AG20443 (cell line): ENCODE measurements at regions not wholly inside any gene's neighbourhood (a gene's known extent, or its start where the extent isn't known, plus 50 kb on each side); places are given as distances from the start of the nearest gene placed in this dataset.
A peak's percentile ranks its signal among the peaks of the same experiment; 100 is the strongest.

Experiments
- DNase-seq: peaks from one replicate; pipeline ENCODE4 v3.0.0; 2012; ENCODE audit warnings: low spot score, mixed read lengths

DNA sequence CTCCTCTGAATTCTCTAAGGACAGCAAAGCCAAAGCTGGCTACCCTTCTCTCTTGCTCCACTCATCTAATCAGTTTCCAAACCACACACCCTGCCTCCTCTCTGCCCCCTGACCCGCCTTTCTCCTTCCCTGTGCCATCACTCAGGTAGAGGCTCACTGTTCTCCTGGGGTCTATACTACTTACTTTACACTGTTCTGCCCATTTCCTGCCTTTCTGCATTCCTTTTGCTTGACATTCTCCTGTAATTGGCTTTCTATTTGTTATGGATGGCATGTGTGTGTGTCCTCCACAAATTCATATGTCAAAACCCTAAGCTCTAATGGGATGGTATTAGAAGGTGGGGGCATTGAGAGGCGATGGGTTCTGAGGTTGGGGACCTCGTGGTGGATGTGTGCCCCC is 675.2 kb upstream of the ID2 start:
- no peak for DNase-seq

- peak; percentile 29 for DNase-seq
These were observed 672.8 kb upstream of the ID2 start for GRCh38 chr2:8009010-8009597.

DNA sequence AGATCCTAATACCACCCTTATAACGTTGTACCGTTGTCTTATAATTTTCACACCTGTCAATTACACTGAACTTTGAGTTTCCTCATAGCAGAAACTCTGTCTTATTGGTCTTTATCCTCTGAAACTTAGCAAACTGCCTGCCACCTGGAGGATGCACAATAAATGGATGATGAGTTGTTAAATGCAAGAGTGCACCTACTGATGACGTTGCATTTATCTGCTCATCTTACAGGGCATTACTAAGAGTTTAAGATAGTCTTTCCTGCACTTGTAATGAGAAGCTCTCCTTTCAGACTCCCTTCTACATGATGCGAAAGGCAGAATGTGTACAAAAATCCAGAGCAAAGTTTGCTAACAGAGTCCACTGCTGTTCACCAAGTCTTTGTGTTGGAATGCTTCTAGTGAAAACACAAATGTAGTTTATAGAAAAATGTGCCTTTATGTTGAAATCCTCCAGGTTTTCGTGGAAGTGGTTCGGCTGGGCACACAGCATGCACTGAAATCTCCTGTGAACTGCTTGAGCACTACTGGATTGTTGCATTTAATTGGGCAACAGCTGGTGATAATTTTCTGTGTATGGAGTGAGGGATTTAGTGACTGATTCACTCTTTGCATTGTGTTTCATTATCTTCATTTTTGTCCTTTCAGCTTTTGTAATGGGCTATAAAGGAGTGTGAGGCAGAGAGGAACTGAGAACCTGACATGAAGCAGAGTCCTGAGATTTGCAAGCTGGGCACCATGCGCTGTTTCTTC is 665.8 kb upstream of the ID2 start:
- DNase-seq: no peak

DNA sequence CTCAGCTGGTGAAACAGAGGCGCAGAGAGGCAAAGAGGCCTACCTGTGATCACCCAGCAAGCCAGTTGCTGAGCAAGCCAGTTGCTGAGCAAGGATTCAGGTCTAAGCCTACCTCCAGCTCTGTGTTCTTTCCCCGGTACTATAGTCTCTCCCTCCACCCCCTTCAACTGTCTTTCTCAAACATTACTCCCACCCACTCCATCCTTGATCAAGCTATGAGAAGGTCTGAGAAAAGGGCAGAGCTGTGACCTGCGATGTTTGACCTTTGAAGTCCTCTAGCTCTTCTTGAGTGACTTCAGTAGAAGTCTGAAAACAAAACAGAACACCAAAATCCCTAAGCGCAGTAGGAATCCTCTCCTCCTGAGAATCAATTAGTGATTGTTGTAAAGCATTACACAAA is 665.2 kb upstream of the ID2 start:
- no peak for DNase-seq

- peak; percentile 27 for DNase-seq
These were observed 662.9 kb upstream of the ID2 start for GRCh38 chr2:8018956-8019355.

DNA sequence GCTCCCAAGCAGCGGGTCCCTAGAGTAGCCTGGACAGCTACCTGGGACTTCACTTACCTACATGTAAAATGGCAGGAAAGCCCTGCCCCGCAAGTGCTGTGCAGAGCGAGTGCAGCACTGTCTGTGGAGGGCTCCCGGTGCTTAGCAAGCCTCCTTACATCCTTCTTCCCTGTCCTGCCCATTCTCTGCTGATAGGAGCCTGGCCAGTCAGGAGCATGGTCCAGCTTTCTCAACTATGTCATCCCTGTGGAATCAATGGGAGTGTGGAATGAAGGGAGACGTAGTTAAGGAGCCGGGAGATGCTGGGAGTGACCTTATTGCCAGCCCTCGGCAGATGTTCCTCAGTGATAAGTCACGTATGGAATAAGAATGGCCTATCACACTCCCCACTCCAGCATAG is 661.9 kb upstream of the ID2 start:
- no peak for DNase-seq

DNA sequence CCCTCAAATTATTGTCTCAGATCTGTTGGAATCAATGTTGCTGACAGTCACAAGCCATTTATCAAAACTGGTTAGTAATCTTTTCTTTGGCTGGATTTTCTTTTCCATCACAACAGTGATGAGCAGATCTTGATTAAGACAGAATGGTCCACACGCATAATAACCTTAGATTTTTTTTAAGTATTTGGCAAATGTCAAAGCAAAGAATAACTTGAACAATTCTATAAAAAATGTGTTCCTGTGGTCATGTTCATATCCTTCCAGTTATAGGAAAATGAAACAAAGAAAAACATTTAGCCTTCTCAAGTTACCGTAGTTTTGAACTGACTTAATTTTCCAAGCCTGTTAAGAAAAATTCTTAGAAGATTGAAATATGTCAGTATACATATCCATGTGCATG is 659.9 kb upstream of the ID2 start:
- DNase-seq: no peak

GRCh38 chr2:8022908-8023640 is 658.8 kb upstream of the ID2 start:
- no peak for DNase-seq

GRCh38 chr2:8024506-8024905 is 657.4 kb upstream of the ID2 start:
- no peak for DNase-seq

- no peak for DNase-seq
These were observed 655.5 kb upstream of the ID2 start for GRCh38 chr2:8026381-8026780.

DNA sequence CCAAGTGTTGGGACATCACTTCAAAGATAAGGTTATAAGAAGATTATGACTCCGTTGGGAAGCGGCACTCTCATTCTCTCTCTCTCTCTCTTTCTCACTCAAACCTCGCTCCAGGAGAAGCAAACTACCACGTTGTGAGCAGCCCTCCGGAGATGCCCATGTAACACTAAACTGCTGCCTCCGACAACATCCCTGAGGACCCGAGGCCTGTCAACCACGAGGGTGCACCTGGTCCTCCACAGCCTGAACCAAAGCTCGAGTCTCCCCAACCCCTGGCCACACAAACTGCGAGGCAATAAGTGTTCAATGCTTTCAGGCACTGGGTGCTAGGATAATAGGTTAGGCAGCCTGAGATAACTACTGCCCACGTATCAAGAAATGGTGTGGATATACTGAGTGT is 654.5 kb upstream of the ID2 start:
- no peak for DNase-seq

DNA sequence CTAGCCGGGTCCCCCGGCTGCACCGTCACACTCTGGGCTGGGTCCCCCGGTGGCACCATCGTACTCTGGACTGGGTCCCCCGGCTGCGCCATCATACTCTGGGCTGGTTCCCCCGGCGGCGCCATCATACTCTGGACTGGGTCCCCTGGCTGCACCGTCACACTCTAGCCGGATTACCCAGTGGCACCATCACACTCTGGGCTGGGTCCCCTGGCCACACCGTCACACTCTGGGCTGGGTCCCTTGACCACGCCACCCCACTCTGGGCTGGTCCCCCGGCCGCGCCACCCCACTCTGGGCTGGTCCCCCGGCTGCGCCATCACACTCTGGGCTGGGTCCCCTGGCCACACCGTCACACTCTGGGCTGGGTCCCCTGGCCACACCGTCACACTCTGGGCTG is 653.8 kb upstream of the ID2 start:
- DNase-seq: no peak

GRCh38 chr2:8028436-8028835 is 653.4 kb upstream of the ID2 start:
- no peak for DNase-seq

DNA sequence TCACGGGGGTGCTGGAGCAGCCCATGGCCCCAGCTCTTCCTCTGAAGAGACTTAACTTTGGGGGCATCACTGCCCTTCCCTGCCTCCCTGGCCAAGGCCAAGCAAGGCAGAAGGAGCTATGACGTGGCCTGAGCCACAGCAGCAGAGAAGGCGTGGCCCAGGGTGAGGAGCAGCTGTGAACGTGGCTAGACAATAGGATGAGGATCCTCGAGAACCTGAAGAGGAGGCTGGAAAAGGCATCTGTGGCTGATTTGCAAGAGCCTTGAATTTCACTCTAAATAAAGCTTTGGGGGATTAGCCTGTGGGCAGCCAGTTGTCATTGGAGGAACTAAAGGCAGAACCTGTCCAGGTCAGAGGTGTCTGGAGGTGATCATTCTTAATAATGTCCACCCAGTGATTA is 652.9 kb upstream of the ID2 start:
- no peak for DNase-seq

- no peak for DNase-seq
These were observed 651.1 kb upstream of the ID2 start for GRCh38 chr2:8030573-8031303.

GRCh38 chr2:8031370-8031769 is 650.5 kb upstream of the ID2 start:
- no peak for DNase-seq

- DNase-seq: no peak
These were observed 648.2 kb upstream of the ID2 start for GRCh38 chr2:8033546-8034096.

- no peak for DNase-seq
These were observed 645.5 kb upstream of the ID2 start for GRCh38 chr2:8036366-8036765.

DNA sequence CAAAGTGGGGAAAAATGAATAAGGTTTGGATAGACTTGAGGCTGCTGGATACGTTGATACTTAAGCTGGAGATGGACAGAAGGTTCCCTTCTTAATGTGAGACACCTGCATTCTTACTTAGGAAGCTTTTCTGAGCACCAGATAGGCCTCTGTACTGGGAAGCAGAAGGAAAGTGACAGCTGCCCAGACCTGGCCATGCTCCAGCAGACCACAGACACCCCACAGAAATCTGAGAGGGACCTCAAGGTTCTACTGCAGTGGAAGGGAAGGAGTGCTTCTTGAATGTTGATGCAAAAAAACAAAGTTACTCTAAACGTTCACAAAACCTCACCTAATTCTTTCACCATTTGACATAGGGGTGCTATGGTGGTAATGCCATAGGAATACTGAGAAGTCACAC is 642.1 kb upstream of the ID2 start:
- DNase-seq: no peak

- DNase-seq: no peak
These were observed 638.6 kb upstream of the ID2 start for GRCh38 chr2:8043295-8043694.

GRCh38 chr2:8044046-8044594 is 637.7 kb upstream of the ID2 start:
- no peak for DNase-seq

DNA sequence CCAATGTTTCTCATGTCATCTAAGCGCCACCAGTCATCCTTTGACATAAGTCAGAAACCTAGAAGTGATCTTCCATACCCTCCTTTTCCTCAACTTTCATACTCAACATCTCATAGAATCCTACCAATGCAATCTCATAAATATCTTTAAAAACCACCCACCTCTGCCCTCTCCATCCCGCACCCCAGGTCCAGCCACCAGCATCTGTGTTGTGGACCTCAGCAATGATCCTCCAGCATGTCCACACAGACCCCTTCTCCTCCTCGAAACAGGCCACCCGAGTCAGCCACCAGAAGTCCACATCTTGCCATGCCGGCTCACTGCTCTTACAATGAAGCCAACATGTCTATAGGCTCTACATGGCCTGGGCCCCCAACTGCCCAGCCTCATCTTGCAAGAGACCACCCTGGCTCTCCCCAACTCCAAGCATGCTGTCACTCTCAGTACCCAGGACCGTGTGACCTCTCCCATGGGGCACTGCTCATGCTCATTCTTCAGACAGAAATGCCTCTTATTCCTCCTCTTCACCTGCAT is 636.7 kb upstream of the ID2 start:
- no peak for DNase-seq
